ENCODE measurements at regions not wholly inside any gene's neighbourhood (a gene's known extent, or its start where the extent isn't known, plus 50 kb on each side); places are given as distances from the start of the nearest gene placed in this dataset.

- in situ Hi-C loops (cut with MboI; ENCODE audit: low pct_ligation_motif_present in 1 of 4, low pct_unique_long_range_greater_than_20kb in 1 of 4, low sequenced_read_pairs in 3 of 4): loop anchor here (25.0 kb wide), 1 partner anchor 556 kb away; no protein-coding TSS in a partner anchor
- intact Hi-C loops (cut with DNase I; ENCODE audit: low total_unique reads): no loop called here
These were observed 365.4 kb upstream of the CAMK1G start for GRCh38 chr1:209218113-209218512.

GRCh38 chr1:209218981-209219380 lies 364.5 kb upstream of the CAMK1G start:
- Histone ChIP-seq H3K4me1 (no peaks in the 10 kb centered on the region), H3K36me3 (no peaks in the 10 kb centered on the region), H3K27me3 (peaks cover 7% of the 10 kb centered on the region), H3K4me3 (no peak overlapping the region), H3K9me3 (no peaks in the 10 kb centered on the region), H3K27ac (no peak overlapping the region)
- no peak for DNase-seq
- TF ChIP-seq POLR2AphosphoS5 (IDR thresholded peaks at IDR 0.05) (no peak), CTCF (IDR thresholded peaks at IDR 0.05) (no peak), EP300 (IDR thresholded peaks at IDR 0.05; ENCODE audit: low read depth) (no peak), POLR2A (IDR thresholded peaks at IDR 0.05) (no peak)
- in situ Hi-C loops (cut with MboI; ENCODE audit: low pct_ligation_motif_present in 1 of 4, low pct_unique_long_range_greater_than_20kb in 1 of 4, low sequenced_read_pairs in 3 of 4): loop anchor here (25.0 kb wide), 1 partner anchor 557 kb away; no protein-coding TSS in a partner anchor
- WGBS, 2 donors (ENCODE audit: low coverage in 1 of 2): 67 to 81% methylated on average over 1 to 3 of the region's 3 CpGs
- intact Hi-C loops (cut with DNase I; ENCODE audit: low total_unique reads): no loop called here

More at GRCh38 chr1:209218113-209218512, 365.4 kb upstream of the CAMK1G start:
- TF ChIP-seq POLR2AphosphoS5 (IDR thresholded peaks at IDR 0.05): no peak
- TF ChIP-seq EP300 (IDR thresholded peaks at IDR 0.05; ENCODE audit: low read depth): no peak
- TF ChIP-seq CTCF (IDR thresholded peaks at IDR 0.05): no peak
- TF ChIP-seq POLR2A (IDR thresholded peaks at IDR 0.05): no peak
- Histone ChIP-seq H3K27ac (no peak overlapping the region), H3K9me3 (no peaks in the 10 kb centered on the region), H3K4me3 (no peak overlapping the region), H3K36me3 (no peaks in the 10 kb centered on the region), H3K4me1 (no peaks in the 10 kb centered on the region), H3K27me3 (peaks cover 7% of the 10 kb centered on the region)
- no peak for DNase-seq

- intact Hi-C loops (cut with DNase I; ENCODE audit: low total_unique reads): no loop called here
- Histone ChIP-seq H3K27ac (no peak overlapping the region), H3K4me3 (no peak overlapping the region), H3K36me3 (no peaks in the 10 kb centered on the region), H3K9me3 (no peaks in the 10 kb centered on the region), H3K4me1 (no peaks in the 10 kb centered on the region), H3K27me3 (no peaks in the 10 kb centered on the region)
- DNase-seq: no peak
- WGBS, 2 donors (ENCODE audit: low coverage in 1 of 2): 56 to 61% methylated on average over 9 to 16 of the region's 16 CpGs
- no peak for TF ChIP-seq POLR2AphosphoS5 (IDR thresholded peaks at IDR 0.05)
- in situ Hi-C loops (cut with MboI; ENCODE audit: low pct_ligation_motif_present in 1 of 4, low pct_unique_long_range_greater_than_20kb in 1 of 4, low sequenced_read_pairs in 3 of 4): loop anchor here (25.0 kb wide), 1 partner anchor 558 kb away; no protein-coding TSS in a partner anchor
These were observed 363.6 kb upstream of the CAMK1G start for GRCh38 chr1:209219791-209220524.

- 89 to 95% methylated on average over 5 of the region's 5 CpGs for WGBS, 2 donors (ENCODE audit: low coverage in 1 of 2)
- H3K36me3 ChIP-seq: no peaks in the 10 kb centered on the region
- DNase-seq: no peak
- TF ChIP-seq CTCF (IDR thresholded peaks at IDR 0.05) (no peak), POLR2AphosphoS5 (IDR thresholded peaks at IDR 0.05) (no peak), EP300 (IDR thresholded peaks at IDR 0.05; ENCODE audit: low read depth) (no peak), POLR2A (IDR thresholded peaks at IDR 0.05) (no peak)
- in situ Hi-C loops (cut with MboI; ENCODE audit: low pct_ligation_motif_present in 1 of 4, low pct_unique_long_range_greater_than_20kb in 1 of 4, low sequenced_read_pairs in 3 of 4) (loop anchor here (25.0 kb wide), 1 partner anchor 561 kb away; no protein-coding TSS in a partner anchor), intact Hi-C loops (cut with DNase I; ENCODE audit: low total_unique reads) (no loop called here)
- no peaks in the 10 kb centered on the region for H3K9me3 ChIP-seq
- no peak overlapping the region for H3K4me3 ChIP-seq
- H3K4me1 ChIP-seq: no peaks in the 10 kb centered on the region
- no peaks in the 10 kb centered on the region for H3K27me3 ChIP-seq
- no peak overlapping the region for H3K27ac ChIP-seq
These were observed 360.7 kb upstream of the CAMK1G start for GRCh38 chr1:209222826-209223225.
